LNCAP (cell line): ENCODE measurements at regions not wholly inside any gene's neighbourhood (a gene's known extent, or its start where the extent isn't known, plus 50 kb on each side); places are given as distances from the start of the nearest gene placed in this dataset.

Experiments used
- TF ChIP-seq, protein P1 (sequence below): fragments of 450-650 bp; IDR thresholded peaks from 2 replicates; pipeline ENCODE4 v1.5.1; 2017; ENCODE audit warnings: mild to moderate bottlenecking

DNA sequence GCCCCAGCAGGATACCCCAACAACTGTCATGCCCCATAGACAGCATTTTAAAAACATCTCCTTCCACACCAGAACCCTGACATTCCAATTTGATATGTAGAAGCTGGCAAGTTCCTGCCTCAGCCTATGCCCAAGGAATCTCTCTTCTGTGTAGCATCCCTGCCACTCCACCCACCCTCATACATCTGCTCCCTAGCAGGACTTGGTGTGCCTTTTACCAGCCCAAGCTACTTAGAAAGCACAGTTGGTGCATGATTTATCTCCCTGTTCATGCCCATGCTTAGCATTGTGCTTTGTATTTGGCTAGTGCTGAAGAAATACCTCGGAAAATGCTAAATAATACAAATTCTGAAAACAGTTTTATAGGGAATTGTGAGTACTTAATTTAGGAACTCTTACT lies 236.9 kb upstream of the HES1 start:
- TF ChIP-seq, protein P1, sequence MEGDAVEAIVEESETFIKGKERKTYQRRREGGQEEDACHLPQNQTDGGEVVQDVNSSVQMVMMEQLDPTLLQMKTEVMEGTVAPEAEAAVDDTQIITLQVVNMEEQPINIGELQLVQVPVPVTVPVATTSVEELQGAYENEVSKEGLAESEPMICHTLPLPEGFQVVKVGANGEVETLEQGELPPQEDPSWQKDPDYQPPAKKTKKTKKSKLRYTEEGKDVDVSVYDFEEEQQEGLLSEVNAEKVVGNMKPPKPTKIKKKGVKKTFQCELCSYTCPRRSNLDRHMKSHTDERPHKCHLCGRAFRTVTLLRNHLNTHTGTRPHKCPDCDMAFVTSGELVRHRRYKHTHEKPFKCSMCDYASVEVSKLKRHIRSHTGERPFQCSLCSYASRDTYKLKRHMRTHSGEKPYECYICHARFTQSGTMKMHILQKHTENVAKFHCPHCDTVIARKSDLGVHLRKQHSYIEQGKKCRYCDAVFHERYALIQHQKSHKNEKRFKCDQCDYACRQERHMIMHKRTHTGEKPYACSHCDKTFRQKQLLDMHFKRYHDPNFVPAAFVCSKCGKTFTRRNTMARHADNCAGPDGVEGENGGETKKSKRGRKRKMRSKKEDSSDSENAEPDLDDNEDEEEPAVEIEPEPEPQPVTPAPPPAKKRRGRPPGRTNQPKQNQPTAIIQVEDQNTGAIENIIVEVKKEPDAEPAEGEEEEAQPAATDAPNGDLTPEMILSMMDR: no peak

DNA sequence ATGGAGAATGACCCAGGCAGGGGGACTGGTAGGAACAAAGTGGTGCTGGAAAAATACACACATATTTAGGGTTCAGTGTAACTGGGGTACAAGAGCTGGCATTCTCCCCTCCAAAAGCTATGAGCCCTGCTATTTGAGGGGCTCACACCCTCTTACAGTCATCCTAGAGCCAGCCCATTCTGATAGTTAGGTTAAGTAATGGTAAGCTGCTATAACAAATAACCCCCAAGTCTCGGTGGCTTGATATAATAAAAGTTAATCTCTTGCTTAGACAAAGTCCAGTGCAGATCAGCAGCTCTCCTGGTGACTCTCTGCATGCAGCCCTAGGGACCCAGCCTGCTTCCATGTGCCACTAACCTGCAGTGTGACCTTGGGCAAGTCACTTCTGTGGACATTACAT lies 234.9 kb upstream of the HES1 start:
- TF ChIP-seq, protein P1: no peak

DNA sequence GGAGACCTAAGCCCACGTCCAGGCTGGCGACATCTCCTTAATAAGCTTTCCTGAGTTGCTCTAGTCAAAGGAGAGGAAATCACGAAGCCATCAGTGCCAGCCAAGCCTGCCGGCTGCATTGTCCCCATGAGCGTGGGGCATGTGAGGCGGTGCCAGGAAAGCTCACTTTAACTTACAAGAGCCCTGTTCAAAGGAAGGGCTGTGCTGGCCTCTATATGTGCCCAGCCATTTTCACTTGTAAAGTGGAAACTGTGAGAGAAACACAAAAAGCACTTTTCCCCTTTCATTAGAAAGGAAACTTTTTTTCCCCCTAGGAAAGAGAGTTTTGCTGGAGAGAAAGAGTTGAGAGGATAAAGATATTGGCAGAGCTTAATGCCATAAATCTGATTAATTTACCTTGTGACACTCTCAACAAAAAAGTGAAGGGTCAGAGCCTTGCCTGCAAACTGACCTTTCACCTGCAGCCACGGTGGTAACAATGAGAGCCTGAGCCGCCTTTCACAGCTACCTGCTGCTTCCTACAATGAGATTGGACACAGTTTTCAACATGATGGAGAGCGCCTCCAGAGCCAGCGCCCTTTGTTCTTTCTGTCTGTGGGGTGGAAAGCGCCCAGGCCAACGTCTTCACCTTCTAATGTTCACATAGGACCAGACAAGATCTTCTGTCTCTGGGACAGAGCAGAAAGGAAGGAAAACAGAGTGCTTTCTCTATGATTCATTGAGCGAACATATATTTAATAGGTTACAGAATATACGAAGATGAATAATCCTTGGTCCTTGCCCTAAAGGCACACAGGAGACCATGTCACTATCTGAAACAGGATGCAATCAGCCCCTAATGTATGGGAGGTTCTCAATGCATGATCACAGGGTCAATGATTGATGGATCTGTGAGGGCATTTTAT lies 233.1 kb upstream of the HES1 start:
- TF ChIP-seq, protein P1: no peak

DNA sequence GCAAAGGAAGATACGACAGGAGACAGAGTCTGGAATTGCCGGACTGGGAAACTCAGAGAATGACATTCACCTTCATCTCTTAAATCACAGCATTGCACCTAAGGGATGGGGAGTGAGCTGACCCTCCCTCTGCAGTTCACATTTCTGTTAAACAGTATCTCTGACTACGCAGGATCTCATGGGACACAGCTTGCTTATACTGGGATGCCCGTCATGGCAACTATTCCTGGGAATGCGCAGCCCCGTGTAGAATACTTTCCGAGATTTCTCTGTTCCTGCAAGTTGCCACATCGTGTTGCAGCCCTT lies 232.5 kb upstream of the HES1 start:
- TF ChIP-seq, protein P1: no peak

DNA sequence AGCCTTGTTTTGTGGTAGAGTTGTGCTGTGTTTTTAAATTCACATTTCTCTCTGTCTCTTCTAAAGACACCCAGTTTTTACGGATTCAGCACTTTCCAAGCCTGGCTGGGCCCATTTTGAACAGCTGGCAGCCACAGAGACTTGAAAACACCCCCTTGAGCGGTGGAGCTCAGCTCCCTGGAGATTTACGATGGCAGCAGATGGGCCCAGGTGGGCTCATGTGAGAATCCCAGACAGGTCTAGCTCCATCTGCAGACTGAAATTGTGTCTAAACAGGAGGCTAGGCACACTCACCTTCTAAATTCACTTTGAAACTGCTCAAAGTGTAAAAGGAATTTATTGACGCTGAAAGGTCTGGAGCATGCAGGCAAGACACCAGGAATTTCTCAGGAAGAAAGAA lies 232.0 kb upstream of the HES1 start:
- TF ChIP-seq, protein P1: no peak

DNA sequence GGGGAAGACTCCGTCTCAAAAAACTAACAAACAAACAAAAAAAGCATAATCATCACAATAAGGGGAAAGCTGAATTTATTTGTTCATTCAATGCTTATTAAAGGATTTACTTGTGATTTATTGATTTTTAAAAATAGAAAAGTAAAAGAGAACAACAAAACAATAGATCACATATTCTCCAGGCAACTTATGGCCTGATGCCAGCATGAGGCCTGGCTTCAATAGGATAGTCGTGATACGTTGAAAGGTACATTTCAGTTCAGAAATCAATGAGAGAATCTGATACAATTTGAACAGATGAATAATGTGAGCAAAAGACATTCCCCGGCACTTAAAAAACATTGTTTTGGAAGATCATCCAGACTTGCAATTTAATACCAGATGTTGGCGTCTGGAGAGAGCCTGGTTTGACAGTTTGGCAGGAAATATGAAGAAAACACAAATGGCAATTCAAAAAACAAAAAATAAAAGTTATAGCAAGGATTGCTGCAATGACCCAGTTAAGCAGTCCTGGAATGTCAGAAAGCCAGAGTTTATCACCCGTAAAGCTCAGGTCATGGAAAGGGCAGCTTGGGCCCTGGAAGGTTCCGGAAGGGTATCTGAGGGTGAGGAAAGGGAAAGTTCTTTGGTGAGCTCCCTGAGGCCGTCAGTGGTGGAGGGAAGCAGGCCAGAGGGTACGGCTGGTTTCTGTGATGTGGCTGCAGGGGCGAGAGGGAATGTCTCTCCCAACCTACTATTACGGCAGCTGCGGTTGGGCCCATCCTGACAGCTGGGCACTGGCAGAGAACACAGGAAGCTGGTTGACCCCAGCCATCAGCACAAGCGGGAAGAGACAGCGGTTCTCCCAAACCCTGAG lies 230.2 kb upstream of the HES1 start:
- TF ChIP-seq, protein P1: no peak

DNA sequence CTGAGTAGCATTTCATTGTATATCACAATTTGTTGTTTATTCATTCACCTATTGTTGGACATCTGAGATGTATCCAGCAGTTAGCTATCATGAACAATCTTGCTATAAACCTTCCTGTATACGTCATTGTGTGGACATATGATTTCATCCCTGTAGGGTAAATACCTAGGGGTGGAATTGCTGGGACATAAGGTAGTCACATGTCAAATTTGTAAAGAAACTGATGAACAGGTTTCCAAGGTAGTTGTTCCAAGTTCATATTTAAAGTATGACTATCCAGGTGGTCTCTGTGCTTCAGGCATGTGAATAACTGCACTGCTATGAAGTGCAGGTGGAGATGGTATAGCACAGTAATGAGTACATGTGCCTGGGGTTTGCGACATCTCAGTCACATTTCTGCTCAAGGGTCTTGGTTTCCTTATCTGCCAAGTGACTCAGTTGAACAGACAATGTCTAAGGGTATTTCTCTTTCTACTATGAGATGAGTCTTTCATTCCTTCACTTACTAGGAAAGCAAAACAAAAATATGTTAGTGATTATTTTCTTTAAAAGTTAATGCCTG lies 229.0 kb upstream of the HES1 start:
- TF ChIP-seq, protein P1: no peak
